HAP-1 (cell line): ENCODE measurements at regions not wholly inside any gene's neighbourhood (a gene's known extent, or its start where the extent isn't known, plus 50 kb on each side); places are given as distances from the start of the nearest gene placed in this dataset.
A peak's percentile ranks its signal among the peaks of the same experiment; 100 is the strongest.

Experiments
- DNase-seq, 2 experiments: peaks; one replicate each; pipeline ENCODE4 v3.0.0-alpha.2; 2016 to 2020; ENCODE audit warnings: low spot score in 2 of 2
- H3K27me3 ChIP-seq: fragments of 250-450 bp; sonication (Bioruptor Pico); 2 replicates; pipeline ENCODE4 v1.5.1; 2020; ENCODE audit warnings: low read depth, mild to moderate bottlenecking, moderate library complexity
- H3K36me3 ChIP-seq: fragments of 250-450 bp; sonication (Bioruptor Pico); replicated peaks from 2 replicates; pipeline ENCODE4 v1.5.1; 2020; ENCODE audit warnings: mild to moderate bottlenecking
- H3K4me1 ChIP-seq: fragments of 250-450 bp; sonication (Bioruptor Pico); 2 replicates; pipeline ENCODE4 v1.5.1; 2020; ENCODE audit warnings: mild to moderate bottlenecking
- H3K4me3 ChIP-seq: fragments of 250-450 bp; sonication (Bioruptor Pico); 2 replicates; pipeline ENCODE4 v1.5.1; 2020; ENCODE audit warnings: mild to moderate bottlenecking, moderate library complexity
- H3K9me3 ChIP-seq: fragments of 250-450 bp; sonication (Bioruptor Pico); 2 replicates; pipeline ENCODE4 v1.5.1; 2020; ENCODE audit warnings: mild to moderate bottlenecking, moderate library complexity
- in situ Hi-C: fragments of 300-500 bp; cut with MboI; formaldehyde crosslinking; loops from 3 replicates; pipeline ENCODE4 v1.14.3; 2020; ENCODE audit warnings: low sequenced_read_pairs, inconsistent platforms, mixed read lengths

GRCh38 chr2:60331115-60331809, 222.2 kb downstream of the BCL11A start:
- H3K36me3 ChIP-seq, result no peaks in the 10 kb centered on the region
- H3K27me3 ChIP-seq, result no peaks in the 10 kb centered on the region
- no peaks in the 10 kb centered on the region for H3K4me1 ChIP-seq
- no peak overlapping the region for H3K4me3 ChIP-seq
- in situ Hi-C loops, result no loop called here
- no peak for DNase-seq
- H3K9me3 ChIP-seq, result no peaks in the 10 kb centered on the region

GRCh38 chr2:60329225-60329624, 224.2 kb downstream of the BCL11A start:
- Histone ChIP-seq H3K9me3 (no peaks in the 10 kb centered on the region), H3K36me3 (no peaks in the 10 kb centered on the region), H3K4me1 (no peaks in the 10 kb centered on the region), H3K27me3 (no peaks in the 10 kb centered on the region), H3K4me3 (no peak overlapping the region)
- in situ Hi-C loops, result no loop called here
- no peak for DNase-seq

DNA sequence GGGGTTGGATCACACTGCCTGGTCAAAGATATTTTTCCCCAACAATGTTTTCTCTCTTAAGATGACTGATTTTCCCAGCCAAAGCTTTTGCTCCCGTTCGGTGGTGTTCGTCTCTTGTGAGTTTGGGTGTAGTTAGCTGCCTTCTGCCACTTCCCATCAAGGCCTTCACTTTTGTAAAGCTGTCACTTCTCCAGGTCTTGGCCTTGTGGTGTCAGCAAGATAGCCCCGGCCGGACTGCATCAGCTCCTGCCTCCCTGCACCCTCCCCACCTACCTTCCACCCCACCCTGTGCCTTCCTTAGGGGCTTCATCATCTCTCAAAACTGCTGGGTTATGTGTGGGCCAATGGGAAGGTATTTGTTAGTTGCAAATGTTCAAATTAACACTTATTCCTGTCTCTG, 228.9 kb downstream of the BCL11A start:
- Histone ChIP-seq H3K4me1 (no peaks in the 10 kb centered on the region), H3K36me3 (no peaks in the 10 kb centered on the region), H3K4me3 (no peak overlapping the region), H3K27me3 (no peaks in the 10 kb centered on the region), H3K9me3 (no peaks in the 10 kb centered on the region)
- DNase-seq, result no peak
- in situ Hi-C loops, result no loop called here

- Histone ChIP-seq H3K36me3 (no peaks in the 10 kb centered on the region), H3K4me1 (peaks cover 7% of the 10 kb centered on the region), H3K4me3 (no peak overlapping the region), H3K9me3 (no peaks in the 10 kb centered on the region), H3K27me3 (no peaks in the 10 kb centered on the region)
- in situ Hi-C loops, result no loop called here
- DNase-seq, result no peak
Observed at GRCh38 chr2:60321816-60322215, 231.6 kb downstream of the BCL11A start.

- Histone ChIP-seq H3K9me3 (no peaks in the 10 kb centered on the region), H3K36me3 (no peaks in the 10 kb centered on the region), H3K4me1 (peaks cover 7% of the 10 kb centered on the region), H3K4me3 (no peak overlapping the region), H3K27me3 (no peaks in the 10 kb centered on the region)
- no peak for DNase-seq
- in situ Hi-C loops, result no loop called here
Observed at GRCh38 chr2:60320724-60321123, 232.7 kb downstream of the BCL11A start.

GRCh38 chr2:60319031-60319547, 234.4 kb downstream of the BCL11A start:
- H3K9me3 ChIP-seq, result no peaks in the 10 kb centered on the region
- DNase-seq, result no peak
- H3K4me1 ChIP-seq, result peaks cover 7% of the 10 kb centered on the region
- in situ Hi-C loops, result no loop called here
- no peaks in the 10 kb centered on the region for H3K36me3 ChIP-seq
- H3K27me3 ChIP-seq, result no peaks in the 10 kb centered on the region
- no peak overlapping the region for H3K4me3 ChIP-seq

DNA sequence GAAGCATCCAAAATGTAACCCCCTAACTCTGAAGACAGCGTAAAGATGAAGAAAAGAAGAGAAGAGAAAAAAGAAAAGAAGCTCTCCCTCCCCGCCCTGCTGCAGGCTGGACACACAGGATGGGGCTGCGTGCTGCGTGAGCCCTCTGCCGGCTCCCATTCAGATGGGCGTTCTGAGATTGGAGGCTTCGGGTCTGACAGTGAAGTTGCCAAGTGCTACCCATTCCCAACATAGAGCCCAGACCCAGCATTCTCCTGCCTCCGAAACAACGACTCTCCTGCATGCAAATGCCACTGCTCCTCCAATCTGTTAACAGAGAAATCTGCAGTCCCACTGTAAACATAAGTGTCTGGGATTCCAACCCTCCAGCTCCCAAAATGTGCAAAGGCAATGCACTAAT, 234.9 kb downstream of the BCL11A start:
- no peak overlapping the region for H3K4me3 ChIP-seq
- peaks cover 7% of the 10 kb centered on the region for H3K4me1 ChIP-seq
- in situ Hi-C loops, result no loop called here
- H3K36me3 ChIP-seq, result no peaks in the 10 kb centered on the region
- H3K9me3 ChIP-seq, result no peaks in the 10 kb centered on the region
- H3K27me3 ChIP-seq, result no peaks in the 10 kb centered on the region
- no peak for DNase-seq

DNA sequence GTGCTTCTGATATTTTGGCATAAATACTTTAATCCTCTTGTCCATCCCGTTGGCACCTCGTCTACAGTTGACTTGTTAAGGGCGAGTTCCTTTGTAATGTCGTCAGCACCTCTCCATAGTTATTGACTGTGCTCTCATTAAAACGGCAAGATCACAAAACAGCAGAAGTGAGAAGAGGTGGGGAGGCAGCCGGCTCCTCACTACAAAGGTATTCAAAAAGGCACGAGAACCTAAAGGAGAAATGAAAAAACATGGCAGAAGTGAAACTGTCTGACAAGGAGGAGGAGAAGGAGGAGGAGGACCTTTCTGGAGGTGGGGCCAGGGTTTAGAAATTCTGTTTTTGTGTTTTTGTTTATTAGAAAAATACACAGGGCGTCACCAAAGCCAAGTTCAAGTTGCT, 235.6 kb downstream of the BCL11A start:
- Histone ChIP-seq H3K4me1 (peaks cover 7% of the 10 kb centered on the region), H3K4me3 (no peak overlapping the region), H3K36me3 (no peaks in the 10 kb centered on the region), H3K9me3 (no peaks in the 10 kb centered on the region), H3K27me3 (no peaks in the 10 kb centered on the region)
- DNase-seq, result peak in 1 of 2 experiments; percentile 7
- in situ Hi-C loops, result no loop called here

DNA sequence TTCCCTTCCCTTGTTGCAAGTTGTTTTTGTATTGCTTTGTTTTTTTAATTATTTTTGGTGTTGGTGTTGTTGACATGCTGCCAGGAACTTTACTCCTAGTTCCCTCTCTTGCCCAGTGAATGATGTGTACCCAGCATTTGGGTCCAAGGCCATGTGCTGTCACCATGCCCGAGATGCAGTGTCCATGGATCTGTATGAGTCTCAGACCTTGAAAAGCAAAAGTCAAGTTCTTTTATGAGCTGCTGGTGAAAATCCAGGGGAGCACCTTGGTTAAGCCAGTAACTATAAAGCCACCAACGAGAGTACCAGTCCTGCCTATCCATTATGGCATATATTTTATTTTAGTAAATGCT, 236.4 kb downstream of the BCL11A start:
- H3K4me1 ChIP-seq, result peaks cover 7% of the 10 kb centered on the region
- in situ Hi-C loops, result no loop called here
- no peak overlapping the region for H3K4me3 ChIP-seq
- DNase-seq, result no peak
- no peaks in the 10 kb centered on the region for H3K27me3 ChIP-seq
- no peaks in the 10 kb centered on the region for H3K9me3 ChIP-seq
- H3K36me3 ChIP-seq, result no peaks in the 10 kb centered on the region

- in situ Hi-C loops, result no loop called here
- Histone ChIP-seq H3K9me3 (no peaks in the 10 kb centered on the region), H3K36me3 (no peaks in the 10 kb centered on the region), H3K4me1 (peaks cover 7% of the 10 kb centered on the region), H3K27me3 (no peaks in the 10 kb centered on the region), H3K4me3 (no peak overlapping the region)
- no peak for DNase-seq
Observed at GRCh38 chr2:60316381-60317033, 236.9 kb downstream of the BCL11A start.

DNA sequence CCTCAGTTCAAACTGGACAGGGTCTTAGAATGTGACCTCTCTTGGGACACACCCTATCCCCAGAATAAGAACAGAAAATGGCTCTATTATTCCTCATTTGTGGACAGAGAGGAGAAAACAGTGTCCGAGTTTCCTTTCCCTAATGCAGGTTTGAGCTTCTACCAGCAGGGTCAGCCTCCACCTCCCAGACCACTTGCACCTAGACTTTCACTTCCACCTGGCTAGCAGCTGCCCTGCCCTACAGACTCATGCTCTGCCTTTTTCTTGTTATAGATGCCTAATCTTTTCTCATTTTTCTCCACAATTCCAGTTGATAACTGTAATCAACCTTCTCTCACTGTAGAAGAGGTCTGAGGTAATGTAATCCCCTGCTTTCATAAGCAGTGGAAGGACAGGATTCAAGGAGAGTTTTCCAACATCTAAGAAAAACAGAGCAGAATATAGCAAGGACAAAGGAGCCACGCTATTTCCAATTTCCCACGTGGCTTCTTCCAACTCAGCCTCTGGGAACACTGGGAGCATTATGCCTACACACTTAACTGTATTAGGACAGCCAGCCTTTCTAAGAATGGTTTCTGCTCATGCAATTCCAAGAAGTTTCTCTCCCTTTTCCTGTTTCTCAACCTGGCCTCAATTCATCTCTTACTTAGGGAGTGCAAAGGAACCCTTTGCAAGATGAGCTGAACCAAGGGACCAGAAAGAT, 239.8 kb downstream of the BCL11A start:
- Histone ChIP-seq H3K4me3 (no peak overlapping the region), H3K4me1 (peaks cover 7% of the 10 kb centered on the region), H3K36me3 (no peaks in the 10 kb centered on the region), H3K9me3 (no peaks in the 10 kb centered on the region), H3K27me3 (no peaks in the 10 kb centered on the region)
- in situ Hi-C loops, result no loop called here
- DNase-seq, result no peak

GRCh38 chr2:60312618-60313017, 240.8 kb downstream of the BCL11A start:
- Histone ChIP-seq H3K4me1 (peaks cover 7% of the 10 kb centered on the region), H3K4me3 (no peak overlapping the region), H3K27me3 (no peaks in the 10 kb centered on the region), H3K36me3 (no peaks in the 10 kb centered on the region), H3K9me3 (no peaks in the 10 kb centered on the region)
- in situ Hi-C loops, result no loop called here
- DNase-seq, result no peak

- Histone ChIP-seq H3K9me3 (no peaks in the 10 kb centered on the region), H3K4me3 (no peak overlapping the region), H3K4me1 (no peaks in the 10 kb centered on the region), H3K27me3 (no peaks in the 10 kb centered on the region; the same call in 1 of the 2 replicates), H3K36me3 (no peaks in the 10 kb centered on the region)
- in situ Hi-C loops, result no loop called here
- DNase-seq, result no peak
Observed at GRCh38 chr2:60311524-60311923, 241.9 kb downstream of the BCL11A start.
